GM12878 (cell line): ENCODE measurements at regions not wholly inside any gene's neighbourhood (a gene's known extent, or its start where the extent isn't known, plus 50 kb on each side); places are given as distances from the start of the nearest gene placed in this dataset.

Experiments used
- CHD4 ChIP-seq: fragments of 200-600 bp; sonication (generic); IDR thresholded peaks from 2 replicates; pipeline ENCODE4 v1.6.1; 2016; ENCODE audit warnings: mild to moderate bottlenecking
- CTCF ChIP-seq, 3 experiments: IDR thresholded peaks in 2 of 3; conservative IDR thresholded peaks in 1 of 3; 2 replicates each; pipeline ENCODE4 v1.5.1; 2011; ENCODE audit warnings: low read depth in 3 of 3, low read length in 3 of 3, mild to moderate bottlenecking in 3 of 3, control low read depth in 2 of 3, moderate library complexity in 2 of 3, inconsistent platforms in 1 of 3, mixed read lengths in 1 of 3; ENCODE audit not compliant: control insufficient read depth in 2 of 3, insufficient read depth in 1 of 3; ENCODE audit errors: extremely low read depth in 1 of 3
- FOS ChIP-seq: IDR thresholded peaks from 3 replicates; pipeline ENCODE4 v1.6.1; 2011; ENCODE audit warnings: borderline replicate concordance; ENCODE audit not compliant: insufficient read length; ENCODE audit errors: extremely low read depth
- MTA2 ChIP-seq: fragments of 450-650 bp; IDR thresholded peaks from 2 replicates; pipeline ENCODE4 v1.6.1; 2016; ENCODE audit warnings: low read depth, mild to moderate bottlenecking, moderate library complexity
- POLR2A ChIP-seq: IDR thresholded peaks from 2 replicates; pipeline ENCODE4 v1.6.1; 2011; ENCODE audit warnings: low read depth, mild to moderate bottlenecking, low read length
- REST ChIP-seq: IDR thresholded peaks from 2 replicates; pipeline ENCODE4 v1.6.1; 2012; ENCODE audit warnings: mild to moderate bottlenecking, low read depth, low read length
- SUZ12 ChIP-seq: fragments of 200-600 bp; sonication (generic); IDR thresholded peaks from one replicate; pipeline ENCODE4 v1.6.1; 2018; ENCODE audit warnings: antibody characterized with exemption, mild to moderate bottlenecking; ENCODE audit not compliant: unreplicated experiment
- TAF1 ChIP-seq: IDR thresholded peaks from 2 replicates; pipeline ENCODE4 v1.6.1; 2011; ENCODE audit warnings: mild to moderate bottlenecking, low read depth, low read length, borderline replicate concordance
- TF ChIP-seq, protein P1 (sequence below): fragments of 450-650 bp; IDR thresholded peaks from 2 replicates; pipeline ENCODE4 v1.6.1; 2017; ENCODE audit warnings: antibody characterized with exemption, mild to moderate bottlenecking, moderate library complexity

DNA sequence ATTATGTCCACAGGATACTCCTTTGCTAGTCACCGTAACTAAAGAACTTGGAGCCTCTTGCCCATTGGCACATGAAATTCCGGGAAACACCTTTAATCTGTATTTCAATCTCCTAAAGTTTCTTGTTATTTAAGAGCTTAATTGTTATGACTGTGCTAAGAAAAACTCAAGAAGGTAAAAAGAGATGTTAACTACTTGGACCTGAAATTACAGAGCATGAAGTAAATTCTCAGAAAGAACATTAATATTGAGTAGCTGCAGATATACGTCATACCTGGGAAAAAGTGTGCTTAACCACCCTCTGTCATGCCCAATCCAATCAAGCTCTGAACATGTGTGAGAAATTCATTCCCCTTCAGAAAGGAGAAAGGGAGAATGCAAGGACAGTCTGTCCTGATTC lies 394.9 kb upstream of the PTGER4 start:
- TF ChIP-seq, protein P1, sequence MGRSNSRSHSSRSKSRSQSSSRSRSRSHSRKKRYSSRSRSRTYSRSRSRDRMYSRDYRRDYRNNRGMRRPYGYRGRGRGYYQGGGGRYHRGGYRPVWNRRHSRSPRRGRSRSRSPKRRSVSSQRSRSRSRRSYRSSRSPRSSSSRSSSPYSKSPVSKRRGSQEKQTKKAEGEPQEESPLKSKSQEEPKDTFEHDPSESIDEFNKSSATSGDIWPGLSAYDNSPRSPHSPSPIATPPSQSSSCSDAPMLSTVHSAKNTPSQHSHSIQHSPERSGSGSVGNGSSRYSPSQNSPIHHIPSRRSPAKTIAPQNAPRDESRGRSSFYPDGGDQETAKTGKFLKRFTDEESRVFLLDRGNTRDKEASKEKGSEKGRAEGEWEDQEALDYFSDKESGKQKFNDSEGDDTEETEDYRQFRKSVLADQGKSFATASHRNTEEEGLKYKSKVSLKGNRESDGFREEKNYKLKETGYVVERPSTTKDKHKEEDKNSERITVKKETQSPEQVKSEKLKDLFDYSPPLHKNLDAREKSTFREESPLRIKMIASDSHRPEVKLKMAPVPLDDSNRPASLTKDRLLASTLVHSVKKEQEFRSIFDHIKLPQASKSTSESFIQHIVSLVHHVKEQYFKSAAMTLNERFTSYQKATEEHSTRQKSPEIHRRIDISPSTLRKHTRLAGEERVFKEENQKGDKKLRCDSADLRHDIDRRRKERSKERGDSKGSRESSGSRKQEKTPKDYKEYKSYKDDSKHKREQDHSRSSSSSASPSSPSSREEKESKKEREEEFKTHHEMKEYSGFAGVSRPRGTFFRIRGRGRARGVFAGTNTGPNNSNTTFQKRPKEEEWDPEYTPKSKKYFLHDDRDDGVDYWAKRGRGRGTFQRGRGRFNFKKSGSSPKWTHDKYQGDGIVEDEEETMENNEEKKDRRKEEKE, result no peak
- TF ChIP-seq CTCF (IDR thresholded peaks at IDR 0.05 in 2 of 3, conservative IDR thresholded peaks at IDR 0.05 in 1 of 3; ENCODE audit: control insufficient read depth in 2 of 3, extremely low read depth in 1 of 3, insufficient read depth in 1 of 3, low read depth in 3 of 3, low read length in 3 of 3) (no peak), FOS (no peak), REST (no peak), POLR2A (no peak), CHD4 (no peak), TAF1 (no peak), SUZ12 (no peak), MTA2 (no peak)
